Epidermal melanocyte (primary cell): ENCODE measurements at regions not wholly inside any gene's neighbourhood (a gene's known extent, or its start where the extent isn't known, plus 50 kb on each side); places are given as distances from the start of the nearest gene placed in this dataset.

Experiments used
- DNase-seq: peaks from one replicate; pipeline ENCODE4 v3.0.0; 2011; ENCODE audit warnings: low spot score; ENCODE audit not compliant: insufficient read length

DNA sequence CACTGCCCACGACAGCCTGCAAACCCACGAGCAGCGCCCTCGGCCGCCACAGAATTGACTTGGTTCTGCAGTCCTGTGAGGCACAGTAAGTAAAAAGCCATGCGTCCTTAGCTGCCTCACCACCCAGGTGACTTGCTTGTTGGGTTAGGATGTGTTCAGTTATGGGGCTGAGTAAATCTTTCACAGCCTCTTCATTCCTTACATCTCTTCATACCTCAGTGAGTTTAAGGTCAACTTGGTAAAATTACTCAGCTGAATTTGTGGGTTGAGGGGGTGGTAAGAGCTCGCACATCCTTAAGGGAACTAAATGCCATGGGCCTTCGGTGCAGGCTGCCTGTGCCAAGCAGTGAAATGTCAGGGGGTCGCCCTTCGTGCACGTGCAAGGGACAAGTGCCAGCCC is 165.2 kb upstream of the ALKAL2 start:
- DNase-seq: no peak

- no peak for DNase-seq
Observed at GRCh38 chr2:451495-451894, 163.6 kb upstream of the ALKAL2 start.

DNA sequence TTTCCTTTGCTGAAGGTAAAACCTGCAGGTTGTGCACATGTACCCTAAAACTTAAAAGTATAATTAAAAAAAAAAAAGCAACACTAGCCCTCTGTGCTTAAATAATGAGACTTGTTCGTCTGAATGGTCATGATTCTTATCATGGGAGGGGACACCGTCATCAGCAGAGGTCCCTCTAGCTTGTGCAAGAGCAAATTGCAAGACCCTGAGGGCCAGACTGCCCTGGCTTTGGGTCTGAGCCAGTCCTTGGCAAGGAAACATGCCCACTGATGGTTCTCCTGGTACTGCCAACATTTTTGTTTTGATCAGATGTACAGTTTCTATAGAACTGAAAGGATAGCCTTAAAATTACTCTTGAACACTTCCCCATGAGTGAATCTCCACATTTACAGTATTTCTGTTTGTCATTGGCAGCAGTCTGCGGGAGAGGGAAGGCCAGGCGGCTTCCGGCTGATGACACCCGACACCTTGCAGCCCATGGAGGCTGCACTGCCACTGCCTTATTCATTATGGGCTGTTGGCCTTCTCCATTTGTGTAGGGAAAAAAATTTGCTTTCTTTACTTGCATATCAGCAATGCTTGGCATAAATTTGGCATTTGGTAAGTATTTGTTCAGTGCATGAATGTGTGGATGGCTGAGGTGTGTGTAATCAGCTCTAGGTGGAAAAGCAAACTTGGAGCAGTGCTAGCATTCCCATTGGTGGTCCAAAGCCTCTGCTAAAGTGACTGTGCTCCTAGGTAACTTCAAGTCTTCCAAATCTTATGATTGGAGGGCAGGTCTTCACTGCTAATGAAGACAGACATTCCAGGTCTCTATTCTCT is 161.6 kb upstream of the ALKAL2 start:
- DNase-seq: no peak

DNA sequence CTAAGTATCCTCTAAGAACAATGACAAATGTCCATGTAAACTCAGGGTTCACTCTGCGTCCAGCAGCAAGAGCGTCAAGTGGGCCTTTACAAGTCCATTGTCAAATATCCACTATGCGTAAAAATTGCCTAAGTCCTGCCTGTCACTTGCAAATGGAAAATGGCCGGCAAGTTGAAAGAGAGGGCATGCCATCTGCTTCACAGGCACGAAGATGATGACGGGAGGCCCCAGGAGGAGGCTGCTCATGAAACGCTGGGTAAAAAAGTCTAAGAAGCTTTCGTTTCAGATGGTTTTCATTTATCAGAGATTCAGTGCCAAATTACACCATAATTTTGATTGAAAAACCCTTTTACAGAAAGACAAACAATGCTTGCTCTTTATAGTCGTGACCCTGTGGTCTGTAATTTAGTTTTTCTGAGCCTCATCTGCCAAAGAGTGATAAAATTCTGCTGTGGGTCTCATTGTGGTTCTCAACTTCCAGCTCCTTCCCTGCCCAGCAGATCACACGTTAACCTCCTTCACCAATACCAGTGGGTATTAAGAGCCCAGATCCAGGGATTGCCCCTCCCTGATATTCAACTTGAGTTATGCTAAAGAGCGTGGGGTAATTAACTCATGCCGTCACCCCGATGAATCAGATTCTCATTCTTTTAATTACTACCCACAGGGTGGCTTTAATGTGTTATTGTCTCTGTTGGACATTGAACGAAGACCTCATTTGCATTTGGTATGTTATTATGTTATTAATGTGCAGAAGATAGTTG is 160.2 kb upstream of the ALKAL2 start:
- no peak for DNase-seq

GRCh38 chr2:446963-447530 is 159.2 kb upstream of the ALKAL2 start:
- no peak for DNase-seq

DNA sequence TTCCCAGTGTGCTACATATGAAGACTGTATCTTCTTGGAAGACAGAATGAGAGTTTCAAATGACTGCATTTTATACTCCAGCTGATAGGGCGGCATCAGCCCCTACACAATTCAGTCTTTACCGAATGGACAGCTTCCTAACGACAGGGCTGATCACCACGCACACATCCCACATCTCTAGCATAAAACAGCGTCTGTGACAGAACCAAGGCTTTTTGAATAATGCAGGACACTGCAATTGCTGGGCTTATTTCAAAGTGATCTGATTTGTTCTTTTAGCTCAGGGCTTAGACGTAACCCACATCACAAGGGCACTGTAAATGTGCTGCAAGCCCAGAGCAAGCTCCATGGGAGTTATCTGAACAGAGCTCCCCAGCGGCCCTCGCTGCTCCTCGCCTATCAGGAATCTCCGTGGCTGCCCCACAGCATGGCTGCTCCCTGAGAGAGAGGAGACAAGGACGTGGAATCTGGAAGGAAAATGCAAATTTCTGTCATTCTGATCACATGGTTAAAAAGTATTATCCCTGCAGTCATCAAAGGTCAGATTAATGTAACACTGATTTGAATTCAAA is 158.5 kb upstream of the ALKAL2 start:
- DNase-seq: no peak

DNA sequence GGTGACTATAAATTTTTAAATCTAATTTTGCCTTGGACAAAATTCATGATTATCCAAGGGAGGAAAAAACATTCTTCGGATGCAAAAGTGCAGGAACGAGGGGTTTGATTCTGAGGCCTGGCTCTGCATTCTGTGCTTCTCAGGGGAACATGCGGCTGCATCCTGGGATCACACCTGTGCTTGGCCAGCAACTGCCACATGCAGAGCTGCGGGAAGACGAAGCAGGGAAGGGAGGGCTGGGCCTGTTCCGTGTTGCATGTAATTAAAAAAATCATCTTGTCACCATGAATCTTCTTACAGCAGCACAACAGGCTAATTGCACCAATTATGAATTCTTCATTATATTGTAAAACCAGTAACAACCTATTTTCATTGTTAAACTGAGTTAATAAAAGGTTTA is 158.0 kb upstream of the ALKAL2 start:
- DNase-seq: no peak

DNA sequence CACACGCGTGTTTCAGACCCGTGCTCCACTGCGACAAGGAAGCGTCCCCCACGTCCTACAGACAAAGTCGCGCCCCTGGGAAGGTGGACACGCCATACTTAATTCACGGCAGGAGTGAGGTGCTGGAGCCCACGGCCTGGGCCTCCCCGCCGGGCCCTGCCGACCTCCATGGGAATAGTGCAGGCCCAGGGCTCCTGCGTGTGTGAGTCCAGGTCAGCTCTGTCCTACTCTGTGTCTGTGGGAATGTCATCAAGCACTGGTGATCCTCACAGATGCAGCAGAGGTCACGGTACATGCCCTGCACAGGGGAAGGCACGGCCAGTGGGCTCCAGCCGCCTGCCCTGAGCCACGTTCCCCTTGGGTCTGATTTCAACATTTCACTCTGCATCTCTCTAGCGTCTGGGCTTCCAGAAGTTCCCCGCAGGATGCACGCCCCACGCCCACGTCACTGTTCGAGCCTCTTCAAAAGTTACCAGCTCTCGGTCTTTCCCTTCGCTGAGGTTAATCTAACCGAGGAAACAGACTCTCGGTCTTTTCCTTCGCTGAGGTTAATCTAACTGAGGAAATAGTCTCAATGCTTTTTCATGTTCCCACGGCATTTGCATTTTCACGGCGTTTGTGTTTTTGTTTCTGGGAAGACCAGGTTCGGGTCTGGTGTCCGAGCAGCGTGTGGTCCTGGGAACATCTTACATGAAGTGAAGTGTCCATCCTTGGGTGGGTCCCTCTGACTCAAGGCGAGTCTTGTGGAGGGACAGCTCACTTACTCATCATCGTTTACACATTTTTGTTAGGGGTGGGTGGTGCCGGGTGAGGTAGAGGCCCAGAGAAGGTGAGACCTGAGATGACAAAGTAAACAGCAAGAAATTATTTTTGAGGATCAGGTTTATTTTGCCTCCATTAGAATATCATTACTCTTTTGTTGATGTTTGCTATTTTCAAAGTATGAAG is 157.3 kb upstream of the ALKAL2 start:
- DNase-seq: no peak

GRCh38 chr2:443741-444140 is 155.8 kb upstream of the ALKAL2 start:
- DNase-seq: no peak

DNA sequence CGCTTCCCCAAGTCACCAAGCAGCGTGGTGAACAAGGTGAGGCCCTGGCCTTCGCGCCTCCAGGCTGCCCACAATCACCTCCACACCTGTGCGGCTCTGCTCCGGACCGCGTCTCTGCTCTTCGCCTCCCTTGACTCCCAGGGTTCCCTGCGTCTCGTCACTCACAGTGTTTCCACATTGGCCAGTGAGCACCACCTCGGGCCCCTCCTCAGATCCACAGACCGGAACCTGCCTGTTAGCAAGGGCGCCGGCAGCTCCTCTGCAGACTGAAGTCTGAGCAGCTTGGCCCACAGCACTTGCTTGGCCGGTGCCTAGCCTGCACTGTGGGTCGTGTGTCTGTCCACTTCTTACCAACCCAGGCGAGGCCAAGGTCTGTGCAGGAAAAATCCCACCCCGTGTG is 155.3 kb upstream of the ALKAL2 start:
- no peak for DNase-seq

GRCh38 chr2:441258-442022 is 153.5 kb upstream of the ALKAL2 start:
- no peak for DNase-seq

- no peak for DNase-seq
Observed at GRCh38 chr2:440403-440740, 152.5 kb upstream of the ALKAL2 start.

- no peak for DNase-seq
Observed at GRCh38 chr2:439556-440402, 151.9 kb upstream of the ALKAL2 start.

- no peak for DNase-seq
Observed at GRCh38 chr2:439077-439476, 151.2 kb upstream of the ALKAL2 start.

GRCh38 chr2:437756-438393 is 150.0 kb upstream of the ALKAL2 start:
- no peak for DNase-seq

DNA sequence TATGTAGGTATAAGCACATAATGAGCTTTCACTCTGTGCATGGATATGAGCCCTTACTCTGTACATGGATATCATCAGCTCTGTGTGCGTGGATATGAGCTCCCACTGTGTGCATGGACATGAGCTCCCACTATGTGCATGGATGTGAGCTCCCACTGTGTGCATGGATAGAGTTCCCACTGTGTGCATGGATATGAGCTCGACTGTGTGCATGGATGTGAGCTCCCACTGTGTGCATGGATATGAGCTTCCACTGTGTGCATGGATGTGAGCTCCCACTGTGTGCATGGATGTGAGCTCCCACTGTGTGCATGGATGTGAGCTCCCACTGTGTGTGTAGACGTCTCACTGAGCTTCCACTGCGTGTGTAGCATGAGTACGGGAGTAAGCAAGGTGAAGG is 149.3 kb upstream of the ALKAL2 start:
- DNase-seq: no peak

DNA sequence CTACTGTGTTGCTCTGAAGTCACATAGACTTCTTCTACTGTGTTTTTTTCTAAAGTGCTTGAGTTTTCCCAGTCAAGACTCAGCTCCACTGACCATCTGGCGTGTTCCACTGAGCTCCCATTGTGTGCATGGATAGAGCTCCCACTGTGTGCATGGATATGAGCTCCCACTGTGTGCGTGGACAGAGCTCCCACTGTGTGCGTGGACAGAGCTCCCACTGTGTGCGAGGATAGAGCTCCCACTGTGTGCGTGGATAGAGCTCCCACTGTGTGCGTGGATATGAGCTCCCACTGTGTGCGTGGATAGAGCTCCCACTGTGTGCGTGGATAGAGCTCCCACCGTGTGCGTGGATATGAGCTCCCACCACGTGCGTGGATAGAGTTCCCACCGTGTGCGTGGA is 148.3 kb upstream of the ALKAL2 start:
- DNase-seq: no peak

DNA sequence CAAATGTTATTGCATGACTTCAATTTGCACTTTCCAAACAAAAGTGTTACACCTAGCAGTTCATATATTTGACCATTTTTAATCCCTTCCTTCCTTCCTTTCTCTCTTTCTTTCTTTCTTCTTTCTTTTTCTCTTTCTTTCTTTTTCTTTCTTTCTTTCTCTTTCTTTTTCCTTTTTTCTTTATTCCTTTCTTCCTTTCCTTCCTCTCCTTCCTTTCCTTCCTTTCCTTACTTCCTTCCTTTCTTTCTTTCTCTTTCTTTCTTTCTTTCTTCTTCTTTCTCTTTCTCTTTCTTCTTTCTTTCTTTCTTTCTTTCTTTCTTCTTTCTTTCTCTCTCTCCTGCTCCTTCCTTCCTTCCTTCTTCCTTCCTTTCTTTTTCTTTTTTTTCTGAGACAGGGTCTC is 146.7 kb upstream of the ALKAL2 start:
- DNase-seq: no peak

DNA sequence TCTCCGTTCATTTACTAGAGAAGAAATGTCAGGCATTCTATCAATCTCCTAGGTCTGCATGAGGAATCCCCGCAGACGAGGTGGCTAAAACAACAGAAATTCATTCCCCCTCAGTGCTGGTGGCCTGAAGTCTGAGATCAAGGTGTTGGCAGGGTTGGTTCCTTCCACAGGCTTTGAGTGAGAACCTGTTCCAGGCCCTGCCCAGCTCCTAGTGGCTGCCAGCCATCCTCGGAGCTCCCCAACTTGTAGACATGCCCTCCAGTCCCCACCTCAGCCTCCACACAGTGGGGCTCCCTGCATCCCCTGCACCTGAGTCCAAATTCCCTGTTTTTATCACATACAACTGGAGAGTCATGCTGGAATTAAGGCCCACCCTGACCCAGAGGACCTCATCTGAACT is 145.3 kb upstream of the ALKAL2 start:
- no peak for DNase-seq
